GM19043 (cell line): ENCODE measurements at regions not wholly inside any gene's neighbourhood (a gene's known extent, or its start where the extent isn't known, plus 50 kb on each side); places are given as distances from the start of the nearest gene placed in this dataset.

Source experiments
- ATAC-seq: cut with Tn5 transposase; IDR thresholded peaks from one replicate; pipeline ENCODE4 v1.9.1; 2021; ENCODE audit warnings: low read depth; ENCODE audit not compliant: unreplicated experiment

DNA sequence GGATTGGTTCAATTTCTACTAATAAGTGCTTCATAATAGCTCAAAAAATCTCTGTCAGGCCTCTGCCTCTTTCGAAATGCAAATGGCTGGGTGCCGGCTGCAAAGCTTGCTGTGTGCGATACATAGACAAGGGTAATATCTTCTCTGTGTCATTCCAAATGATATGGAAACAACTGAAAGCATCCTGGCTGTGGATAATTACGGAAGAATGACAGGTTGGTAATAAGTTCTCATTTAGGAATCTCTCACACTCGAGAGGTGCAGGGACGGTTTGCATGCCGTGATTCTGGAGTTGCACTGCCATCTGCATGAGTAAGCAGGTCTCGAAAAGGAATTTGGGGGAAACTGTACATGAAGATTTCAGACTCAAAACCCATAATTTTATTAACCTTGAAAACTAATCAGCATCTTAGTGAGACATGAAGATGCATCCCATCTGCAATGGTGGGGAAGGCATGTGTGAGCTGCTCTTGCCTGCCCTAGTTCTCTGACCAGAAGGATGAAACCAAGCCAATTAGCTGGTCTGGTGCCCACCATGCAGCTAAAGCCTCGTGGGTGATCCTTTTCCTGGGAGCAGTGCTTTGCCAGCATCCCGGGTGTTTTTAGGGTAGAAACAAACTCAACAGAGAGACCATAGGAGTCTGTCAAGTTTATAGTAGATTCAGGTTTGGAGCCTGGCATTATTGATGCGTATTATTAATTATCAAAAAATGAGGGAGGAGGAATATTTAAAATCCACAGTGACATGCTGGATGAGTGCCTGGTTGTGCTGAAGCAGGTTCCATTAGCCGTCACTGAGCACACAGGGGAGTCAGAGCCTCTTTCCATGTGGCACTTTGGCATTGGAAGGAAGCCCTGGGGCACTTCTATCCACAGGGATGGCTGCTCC, 503.6 kb upstream of the MGMT start:
- no peak for ATAC-seq

DNA sequence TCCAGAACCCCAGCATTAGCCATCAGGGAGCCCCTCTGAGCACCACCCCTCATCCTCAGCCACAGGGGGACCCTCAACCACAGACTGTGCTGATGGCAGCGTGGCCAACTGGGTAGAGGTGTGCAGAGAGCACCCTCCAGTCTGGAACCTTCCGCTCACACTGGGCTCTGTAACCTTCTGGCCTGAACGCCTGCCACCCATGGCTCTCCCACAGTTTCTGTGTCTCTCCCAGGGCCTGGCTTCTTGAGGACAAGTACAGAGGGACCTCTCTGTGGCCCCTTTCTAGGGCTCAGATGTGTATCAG, 503.0 kb upstream of the MGMT start:
- no peak for ATAC-seq

DNA sequence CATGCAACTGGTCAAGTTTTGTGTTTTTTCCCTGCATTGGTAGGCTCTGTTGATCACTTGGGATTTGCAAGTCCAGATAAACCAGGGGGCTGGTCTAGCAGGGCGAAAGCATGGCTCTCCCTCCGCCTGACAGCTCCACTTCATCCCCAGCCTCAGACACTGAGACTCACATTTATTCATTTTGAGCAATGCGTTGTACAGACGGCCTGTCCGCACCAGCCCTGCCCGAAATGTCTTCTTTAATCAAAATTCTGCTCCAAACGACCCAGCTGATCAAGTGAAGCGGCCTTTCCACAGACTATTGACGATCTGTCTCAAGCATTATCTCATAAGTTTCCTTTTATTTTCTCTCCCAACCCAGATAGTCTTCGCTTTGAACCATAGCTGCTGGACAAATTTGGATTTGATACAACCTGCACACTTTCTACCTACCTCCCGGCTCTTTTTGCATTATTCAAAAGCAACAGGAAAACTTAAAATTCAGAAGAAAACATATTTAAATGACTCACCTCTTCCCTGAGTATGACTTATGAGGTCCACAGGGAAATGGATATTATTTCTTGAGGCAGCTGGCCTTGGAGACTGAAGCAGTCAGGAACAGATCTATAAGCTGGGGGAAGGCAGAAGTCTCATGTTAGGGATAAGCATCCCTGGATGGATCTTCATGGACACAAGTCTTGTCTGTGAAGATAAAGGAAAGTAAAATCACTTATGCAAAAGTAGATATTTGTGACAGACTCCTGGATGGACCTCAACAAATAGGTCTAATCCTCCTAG, 498.9 kb upstream of the MGMT start:
- no peak for ATAC-seq

DNA sequence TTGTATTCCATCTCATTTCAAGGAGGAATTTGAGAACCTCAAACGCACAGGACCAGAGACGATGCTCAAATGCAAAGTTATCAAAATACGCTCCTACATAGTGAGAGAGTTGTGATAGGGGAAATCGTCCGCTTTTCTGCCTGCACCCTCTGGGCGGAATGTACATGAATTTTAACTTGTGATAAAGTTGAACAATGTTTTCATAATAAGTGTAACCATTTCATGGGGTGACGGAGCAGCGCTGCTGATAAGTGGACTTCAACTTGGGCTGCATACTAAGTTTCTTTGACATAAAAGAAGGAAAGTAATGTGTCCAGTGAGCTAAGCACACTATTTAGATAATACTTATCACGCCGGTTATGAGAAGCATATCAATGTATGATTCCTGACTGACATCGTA, 497.5 kb upstream of the MGMT start:
- ATAC-seq = no peak

DNA sequence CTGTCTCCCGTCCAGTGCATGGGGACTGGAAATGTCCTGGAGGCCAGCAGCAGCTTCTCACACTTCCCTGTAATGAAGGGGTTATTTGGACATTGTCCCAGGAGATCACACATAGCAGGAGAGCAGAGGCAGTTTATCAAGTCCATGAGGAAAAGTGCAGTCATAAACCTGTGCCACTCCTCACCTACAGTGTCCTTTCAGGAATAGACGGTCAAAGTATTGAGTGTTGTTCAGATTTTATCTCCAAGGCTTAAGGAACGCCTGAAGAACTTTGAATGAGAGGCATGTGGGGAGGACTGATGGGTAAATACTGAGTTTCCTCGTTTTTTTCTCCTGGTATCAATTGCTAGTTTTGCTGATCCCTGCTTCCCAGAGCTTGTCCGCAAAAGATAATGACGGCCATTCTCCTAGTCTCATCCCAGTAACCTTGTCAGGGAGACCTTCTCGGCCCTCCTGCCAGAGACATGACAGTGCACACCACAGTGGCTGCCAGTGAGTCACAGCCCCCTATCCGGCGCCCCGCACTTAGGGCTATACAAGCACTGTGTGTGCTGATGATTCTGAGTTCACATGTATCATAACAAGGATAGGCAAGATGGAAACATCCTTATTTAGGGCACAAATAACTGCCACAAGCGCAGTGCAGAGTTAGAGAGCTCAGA, 495.5 kb upstream of the MGMT start:
- no peak for ATAC-seq

DNA sequence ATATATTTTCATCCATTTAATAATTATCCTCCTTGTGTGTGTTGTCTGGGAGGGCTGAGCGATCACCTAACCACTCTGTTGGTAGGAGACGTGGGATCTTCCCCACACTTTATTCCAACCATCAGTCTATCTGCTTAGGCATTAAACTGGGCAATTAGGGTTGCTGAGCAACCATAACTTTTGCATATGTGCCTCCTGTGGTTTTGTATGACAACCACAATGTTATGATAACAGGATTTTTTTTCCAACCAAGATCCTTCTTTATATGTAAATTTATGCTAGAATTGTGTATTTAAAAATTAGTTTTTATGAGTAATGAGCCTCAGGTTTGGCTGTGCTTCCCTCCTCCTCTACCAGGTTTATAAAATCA, 495.0 kb upstream of the MGMT start:
- no peak for ATAC-seq

DNA sequence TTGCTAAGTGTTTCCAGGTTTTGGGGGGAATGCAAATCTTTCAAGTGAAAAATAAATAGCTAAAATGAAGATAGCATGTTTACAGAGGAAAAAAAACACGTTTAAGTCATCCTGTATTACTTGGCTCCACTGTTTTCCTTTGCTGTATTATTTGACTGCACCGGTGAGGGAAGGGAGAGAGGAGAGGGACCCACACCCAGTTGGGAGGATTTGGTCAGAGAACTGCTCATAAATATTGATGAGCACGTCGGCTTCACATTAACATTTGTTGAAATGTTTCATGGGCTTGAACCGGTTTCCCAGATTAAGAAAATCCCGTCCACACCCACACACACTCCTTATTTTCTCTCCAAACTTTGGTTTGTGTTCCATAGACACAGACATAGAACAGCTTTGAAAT, 493.8 kb upstream of the MGMT start:
- ATAC-seq = no peak

DNA sequence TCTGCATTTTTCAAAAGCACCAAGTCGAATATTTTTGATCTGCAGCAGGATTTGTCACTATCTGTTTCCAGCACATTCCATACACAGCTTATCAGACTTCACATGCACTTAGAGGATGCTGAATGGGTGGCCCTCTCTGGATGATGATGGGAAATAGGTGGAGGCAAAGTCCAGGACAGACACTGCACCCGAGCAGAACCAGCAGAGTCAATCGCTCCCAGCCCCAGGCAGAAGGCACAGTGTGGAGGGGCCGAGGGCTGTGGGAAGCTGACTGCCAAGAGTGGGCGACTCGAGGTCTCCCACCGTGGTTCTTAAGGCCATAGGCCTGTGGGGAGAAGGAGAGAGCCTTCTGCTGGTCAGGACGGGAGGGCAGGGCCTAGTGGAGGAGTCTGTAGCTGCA, 490.2 kb upstream of the MGMT start:
- ATAC-seq = no peak

DNA sequence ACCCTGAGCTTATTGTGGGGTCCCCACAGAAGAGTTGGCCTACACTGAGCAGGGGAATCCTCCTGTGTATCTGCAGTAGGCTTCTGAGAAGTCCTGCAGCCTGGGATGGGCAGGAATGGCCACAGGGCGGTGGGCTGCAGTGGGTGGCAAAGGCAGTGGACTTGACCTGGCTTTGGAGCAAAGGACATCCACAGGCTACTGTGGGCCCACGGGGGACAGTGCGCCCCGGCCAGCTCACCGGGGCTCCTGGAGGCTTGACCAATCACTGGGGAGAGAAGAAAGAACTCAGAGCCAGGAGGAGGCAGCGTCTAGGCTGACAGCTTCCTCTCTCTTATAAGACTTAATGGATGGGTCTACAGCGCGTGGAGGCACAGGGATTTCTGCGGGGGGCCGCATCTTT, 488.8 kb upstream of the MGMT start:
- ATAC-seq = no peak

DNA sequence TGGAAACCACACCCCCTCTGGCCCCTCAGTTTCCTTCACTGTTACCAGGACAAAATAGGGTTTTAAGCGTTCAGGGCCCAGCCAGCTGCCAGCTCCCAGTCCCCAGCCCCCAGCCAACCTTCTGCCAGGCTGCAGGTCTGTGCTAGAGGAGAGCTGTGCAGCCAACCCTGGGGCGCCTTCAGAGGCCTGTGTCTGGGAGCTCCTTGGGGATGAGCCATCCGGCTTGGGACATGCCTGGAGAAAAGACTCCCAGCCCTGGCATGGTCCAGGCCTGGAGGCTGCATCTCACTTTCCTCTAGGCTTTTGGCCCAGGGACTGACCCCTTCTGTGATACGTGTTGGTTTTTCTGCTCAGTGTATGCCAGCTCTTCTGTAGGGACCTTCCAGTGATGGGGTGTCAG, 487.6 kb upstream of the MGMT start:
- ATAC-seq = no peak

DNA sequence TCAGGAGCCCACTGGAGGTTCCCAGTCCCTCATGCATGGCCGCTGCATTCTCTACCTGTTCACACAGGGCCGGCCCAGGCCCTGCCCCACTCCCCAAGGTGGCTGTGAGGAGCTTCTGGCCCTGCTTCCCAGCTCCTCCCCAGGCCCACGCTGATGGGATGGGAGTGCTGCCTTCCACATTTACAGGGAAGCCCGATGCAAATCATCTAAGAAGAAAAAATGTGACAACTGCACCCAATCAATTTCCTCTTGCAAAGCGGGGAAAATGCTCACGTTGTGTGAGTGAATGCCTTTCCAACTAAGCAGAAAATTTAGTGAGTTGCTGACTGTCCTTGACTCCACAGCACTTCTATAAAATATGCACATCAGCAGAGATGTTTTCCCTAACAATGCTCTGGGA, 485.8 kb upstream of the MGMT start:
- ATAC-seq = no peak

DNA sequence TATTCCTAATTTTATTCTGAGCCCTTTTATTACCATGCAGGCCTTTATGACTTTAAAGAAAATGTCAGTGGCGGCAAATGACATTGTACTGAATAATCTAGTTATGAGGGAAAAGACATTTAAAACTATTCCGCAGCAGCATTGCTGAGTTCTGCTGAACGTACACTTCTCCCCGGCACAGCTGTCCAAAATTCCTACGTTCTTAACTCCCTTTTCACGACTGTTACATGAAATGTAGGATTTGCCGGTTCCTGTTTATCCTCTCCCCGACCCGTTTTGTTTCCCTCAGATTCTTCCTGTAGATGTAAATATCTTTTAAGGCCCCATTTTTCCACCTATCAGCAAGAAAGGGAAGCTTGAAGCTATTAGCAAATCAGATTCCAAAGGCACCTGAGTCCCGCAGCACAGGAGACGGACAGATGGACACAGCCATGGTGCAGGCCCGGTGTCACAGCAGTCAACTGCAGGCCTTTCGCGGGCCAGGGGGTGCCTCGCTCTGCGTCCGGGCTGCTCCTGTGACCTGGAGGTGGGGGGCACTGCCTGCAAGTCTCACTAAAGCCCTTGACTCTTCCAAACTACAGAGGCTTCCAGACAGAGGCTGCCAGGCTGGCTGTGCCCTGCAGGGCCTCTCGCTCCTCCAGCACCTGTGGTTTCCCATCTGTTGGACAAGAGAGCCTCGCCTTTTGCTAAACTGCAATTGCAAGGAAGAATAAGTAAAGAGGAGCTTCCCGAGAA, 485.0 kb upstream of the MGMT start:
- ATAC-seq = no peak

DNA sequence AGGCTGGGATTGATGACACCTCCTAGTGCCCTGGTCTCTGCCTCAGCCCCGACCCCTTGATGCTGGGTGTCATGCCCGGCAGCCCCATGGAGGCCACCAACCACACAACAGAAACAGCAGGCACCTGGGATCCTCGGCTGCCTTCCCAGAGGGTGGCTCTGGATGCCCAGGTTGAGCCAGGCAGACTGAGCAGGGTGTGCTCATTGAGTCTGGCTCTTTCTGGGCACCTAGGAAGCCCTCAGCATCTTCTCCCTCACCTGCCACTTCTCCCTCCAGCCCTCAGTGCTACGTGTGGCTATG, 484.5 kb upstream of the MGMT start:
- no peak for ATAC-seq

DNA sequence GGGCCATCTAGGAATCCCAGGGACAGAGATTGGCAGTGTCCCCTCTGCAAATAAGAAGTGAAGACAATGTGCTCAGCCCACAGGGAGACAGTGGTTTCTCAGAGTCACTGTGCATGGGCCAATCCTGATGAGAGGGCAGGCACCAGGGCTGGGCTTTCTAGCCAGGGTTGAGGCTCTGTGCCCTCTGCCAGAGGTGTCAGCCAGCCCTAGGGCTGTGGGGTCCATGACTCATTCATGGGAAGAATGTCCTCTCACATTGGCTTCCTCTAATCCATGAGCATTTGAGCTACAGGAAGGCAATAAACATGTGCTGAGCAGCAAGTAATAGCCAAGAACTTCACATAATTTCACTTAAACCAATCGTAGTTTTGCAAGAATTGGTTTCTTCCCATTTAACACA, 482.0 kb upstream of the MGMT start:
- ATAC-seq = no peak

DNA sequence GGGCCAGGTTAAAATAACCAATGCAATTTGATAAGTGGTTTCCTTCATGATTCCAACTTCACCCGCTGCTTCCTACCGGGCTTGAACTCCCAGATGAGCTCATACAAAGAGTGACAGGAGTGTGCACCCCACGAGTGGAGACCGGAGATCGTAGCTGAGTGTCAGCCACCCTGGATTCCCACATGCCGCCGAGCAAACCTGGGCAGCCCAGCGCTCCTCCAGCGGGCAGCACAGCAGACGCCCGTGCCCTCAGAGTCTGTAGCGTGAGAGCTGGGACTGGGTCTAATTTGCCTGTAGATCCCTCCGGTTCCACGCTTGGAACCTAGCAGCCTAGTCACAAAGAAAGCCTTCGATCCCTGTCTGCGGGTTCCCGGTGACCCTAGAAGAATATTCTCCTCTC, 476.1 kb upstream of the MGMT start:
- ATAC-seq = no peak

DNA sequence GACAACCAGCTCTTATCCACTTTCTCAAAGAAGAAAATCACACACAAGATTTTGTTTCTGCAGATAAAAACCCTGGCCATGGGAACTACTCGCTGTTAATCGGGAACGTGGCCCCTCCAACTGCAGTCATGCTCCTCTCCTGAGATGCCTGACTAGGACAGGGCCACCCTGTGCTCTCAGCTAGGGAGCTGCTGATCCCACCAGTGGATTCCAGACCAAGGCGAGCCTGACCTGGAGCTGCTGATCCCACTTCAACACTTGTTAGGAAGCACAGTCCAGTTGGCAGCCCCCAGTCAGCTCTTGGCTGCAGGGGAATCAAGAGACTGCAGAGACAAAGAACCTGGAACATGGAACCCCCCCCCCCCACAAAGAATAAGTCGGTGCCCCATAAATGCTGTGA, 474.3 kb upstream of the MGMT start:
- ATAC-seq = no peak

DNA sequence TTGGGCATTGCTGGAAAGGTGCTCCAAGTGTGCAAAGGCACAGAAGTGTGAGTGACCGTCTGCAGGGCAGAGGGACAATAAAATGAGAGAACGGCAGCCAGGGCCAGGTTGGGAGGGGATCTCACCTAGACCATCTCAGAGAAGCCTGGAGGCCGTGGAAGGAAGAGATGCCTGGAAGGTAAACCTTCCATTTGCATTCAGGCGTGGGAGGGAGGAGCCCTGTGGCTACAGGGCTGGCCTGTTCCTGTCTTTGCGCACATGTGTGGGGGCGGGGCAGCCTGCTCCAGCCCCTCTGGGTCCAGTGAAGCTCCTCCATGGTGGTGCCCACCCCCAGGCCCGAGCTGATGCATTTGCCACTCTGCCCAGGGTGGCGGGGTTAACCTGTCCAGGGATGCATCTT, 473.6 kb upstream of the MGMT start:
- ATAC-seq = no peak

DNA sequence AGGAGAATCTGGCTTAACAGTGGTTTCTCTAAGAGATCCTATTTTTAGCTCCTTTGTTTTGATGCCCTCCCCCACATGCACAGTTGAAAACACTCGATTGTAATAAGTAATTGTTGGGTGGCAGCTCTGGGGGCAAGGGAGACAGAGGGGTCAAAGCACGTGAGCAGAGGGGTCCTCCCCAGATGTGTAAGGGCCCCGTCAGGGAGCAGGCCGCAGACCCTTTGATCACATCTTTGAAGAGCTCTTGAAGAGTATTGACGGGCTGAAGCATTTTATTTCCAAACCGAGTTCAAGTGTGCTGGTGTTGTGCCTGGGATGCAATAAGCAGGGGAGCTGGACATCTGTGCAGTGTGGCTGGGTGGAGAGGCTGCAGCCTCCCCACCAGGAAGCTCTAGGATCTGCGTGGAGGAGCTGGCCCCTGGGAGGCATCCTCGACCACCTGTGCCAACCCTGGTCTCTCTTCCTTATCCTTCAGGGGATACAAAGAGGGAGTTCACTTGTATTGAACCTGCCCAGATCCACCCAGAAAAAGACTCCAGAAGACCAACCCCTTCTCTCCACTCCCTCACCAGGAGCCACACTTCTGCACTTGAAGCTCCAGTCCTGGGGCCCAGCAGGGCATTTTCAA, 473.0 kb upstream of the MGMT start:
- ATAC-seq = no peak

DNA sequence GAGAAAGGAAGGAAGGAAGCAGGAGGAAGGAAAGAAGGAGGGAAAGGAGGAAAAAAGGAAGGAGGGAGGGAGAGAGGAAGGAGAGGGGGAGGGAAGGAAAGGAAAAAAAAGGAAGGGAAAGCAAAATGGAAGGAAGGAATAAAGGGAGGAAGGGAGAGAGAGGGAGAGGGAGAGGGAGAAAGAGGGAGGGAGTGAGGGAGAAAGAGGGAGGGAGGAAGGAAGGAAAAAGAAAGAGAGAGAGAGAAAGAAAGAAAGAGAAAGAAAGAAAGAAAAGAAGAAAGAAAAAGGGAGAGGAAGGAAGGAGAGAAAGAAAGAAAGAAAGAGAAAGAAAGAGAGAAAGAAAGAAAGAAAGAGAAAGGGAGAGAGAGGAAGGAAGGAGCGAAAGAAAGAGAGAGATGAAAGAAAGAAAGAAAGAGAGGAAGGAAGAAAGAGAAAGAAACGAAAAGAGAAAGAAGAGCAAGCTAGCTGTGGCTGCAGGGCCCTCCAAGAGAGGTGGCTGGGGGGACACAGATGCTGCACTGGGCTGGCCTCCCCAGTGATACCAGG, 472.4 kb upstream of the MGMT start:
- no peak for ATAC-seq

DNA sequence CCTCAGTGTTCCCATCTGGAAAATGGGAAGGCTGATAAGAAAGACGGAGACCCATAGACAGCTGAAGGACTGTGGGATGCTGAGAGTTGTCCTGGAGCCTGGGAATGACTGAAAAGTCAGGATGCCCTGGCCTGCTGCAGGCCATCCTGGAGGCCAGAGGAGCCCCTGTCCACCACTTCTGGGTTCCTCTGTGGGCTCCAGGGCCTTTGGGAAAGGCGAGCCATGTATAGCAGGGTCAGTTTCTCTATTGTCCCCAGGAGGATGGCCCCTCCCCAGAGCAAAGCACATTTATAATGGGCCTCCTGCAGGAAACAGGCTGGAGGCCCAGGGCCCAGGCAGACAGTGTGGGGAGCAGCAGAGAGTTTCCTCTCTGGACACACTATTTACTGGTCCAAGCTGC, 471.4 kb upstream of the MGMT start:
- no peak for ATAC-seq

DNA sequence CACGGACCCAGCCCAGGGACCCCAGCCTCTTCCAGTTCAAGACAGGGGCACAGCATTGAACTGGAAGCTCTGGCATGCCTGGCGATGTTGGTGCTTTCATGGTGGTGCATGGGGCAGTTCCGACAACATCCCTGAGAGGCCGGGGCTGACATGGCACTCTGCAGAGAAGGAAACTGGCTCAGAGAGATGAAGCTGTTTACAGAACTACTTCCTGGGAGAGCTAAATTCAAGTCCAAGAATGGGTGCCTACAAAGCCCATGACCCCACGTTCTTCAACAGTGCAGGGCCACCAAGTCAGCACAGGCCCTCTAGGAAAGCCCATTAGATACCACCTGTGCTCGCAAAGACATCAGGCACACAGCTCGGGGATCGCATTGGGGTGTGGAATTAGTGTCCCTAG, 470.9 kb upstream of the MGMT start:
- no peak for ATAC-seq
